ENCODE measurements at regions not wholly inside any gene's neighbourhood (a gene's known extent, or its start where the extent isn't known, plus 50 kb on each side); places are given as distances from the start of the nearest gene placed in this dataset.
A peak's percentile ranks its signal among the peaks of the same experiment; 100 is the strongest.
"Not testable (repeated sequence)": the region's sequence is repeated elsewhere in the genome, so short reads cannot be mapped to it uniquely, and the experiment has no call there.

DNA sequence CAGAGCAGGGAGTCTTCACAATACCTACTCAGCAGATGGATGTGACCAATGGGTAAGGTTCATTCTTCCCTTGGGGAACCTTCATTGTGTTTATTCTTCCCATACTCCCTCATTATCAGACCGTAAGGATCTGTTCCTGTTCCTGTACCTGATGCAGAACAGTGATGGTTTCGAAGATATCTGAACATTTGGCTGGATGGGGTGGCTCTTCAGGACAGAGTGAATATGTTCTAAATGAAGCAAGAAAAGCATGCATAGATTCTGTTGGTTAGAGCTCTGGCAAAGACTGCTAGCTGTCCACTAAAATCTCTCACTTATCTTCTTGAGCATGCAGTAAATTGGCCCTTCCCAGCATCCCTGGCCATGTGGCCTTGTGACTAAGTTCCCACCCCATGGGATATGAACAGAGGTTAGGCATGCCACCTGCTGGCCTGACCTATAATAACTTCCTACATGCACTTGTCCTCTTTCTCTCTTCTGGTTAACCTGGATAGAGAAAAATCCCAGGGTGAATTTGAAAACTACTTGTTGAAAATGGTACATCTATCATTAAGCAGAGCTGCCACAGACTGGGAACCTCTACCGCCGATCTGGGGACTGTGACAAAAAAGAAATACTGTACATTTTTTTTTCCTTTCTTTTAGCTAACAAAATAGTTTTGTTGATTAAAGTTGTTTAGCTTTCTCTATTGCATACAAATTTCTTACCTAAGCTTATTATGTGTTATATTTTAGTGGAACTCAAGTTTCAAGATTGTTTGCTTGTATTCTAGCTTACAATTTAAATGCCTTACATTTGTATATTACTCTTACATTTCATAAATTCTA lies 60.0 kb upstream of the BANK1 start:
- peak; percentile 12 to 38 (median 28) for DNase-seq (ENCODE audit: low read depth in 3 of 3)

DNA sequence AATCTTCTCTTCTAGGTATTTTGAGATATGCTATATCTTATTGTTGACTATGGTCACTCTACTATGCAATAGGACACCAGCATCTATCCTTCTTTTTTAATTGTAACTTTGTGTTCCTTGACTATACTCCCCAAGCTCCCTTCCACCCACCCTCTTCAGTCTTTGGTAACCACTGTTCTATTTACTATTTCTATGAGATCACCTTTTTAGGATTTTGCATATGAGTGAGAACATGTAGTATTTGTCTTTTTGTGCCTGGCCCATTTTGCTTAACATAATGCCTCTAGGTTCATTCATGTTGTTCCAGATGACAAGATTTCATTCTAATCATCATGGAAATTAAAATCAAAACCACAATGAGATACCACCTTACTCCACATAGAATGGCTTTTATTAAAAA lies 63.3 kb upstream of the BANK1 start:
- no peak for DNase-seq (ENCODE audit: low read depth in 3 of 3)

DNA sequence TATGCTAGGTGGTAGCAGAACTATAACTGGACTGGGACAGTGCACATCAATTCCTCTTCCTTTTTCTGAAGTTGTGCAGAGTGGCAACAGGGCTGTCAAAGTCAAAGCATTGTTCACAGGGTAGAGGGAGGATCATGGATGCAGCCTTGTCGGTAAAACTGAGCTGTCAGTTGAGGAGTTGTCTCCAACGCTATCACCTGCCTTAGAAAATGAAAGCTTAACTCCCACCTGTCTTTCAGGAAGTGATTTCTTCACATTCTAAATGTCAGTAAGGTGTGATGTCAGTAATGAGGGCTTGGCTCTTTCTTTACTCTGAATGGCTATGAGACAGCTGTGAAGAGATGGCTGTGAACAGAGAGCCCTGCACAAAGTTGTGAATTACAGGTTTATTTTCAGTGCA lies 66.4 kb upstream of the BANK1 start:
- DNase-seq (ENCODE audit: low read depth in 3 of 3) = no peak

DNA sequence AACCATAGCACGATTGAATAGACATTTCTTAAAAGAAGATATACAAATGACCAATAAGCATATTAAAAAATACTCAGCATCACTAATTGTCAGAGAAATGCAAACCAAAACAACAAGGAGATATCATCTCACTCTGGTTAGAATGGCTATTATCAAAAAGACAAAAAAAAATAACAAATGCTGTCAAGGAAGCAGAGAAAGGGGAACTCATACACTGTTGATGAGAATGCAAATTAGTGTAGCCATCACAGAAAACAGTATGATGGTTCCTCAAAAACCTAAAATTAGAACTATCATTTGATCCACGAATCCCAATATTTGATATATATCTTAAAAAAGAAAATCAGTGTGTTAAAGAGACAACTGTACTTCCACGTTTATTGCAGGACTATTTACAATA lies 71.7 kb upstream of the BANK1 start:
- no peak for DNase-seq (ENCODE audit: low read depth in 3 of 3)

DNA sequence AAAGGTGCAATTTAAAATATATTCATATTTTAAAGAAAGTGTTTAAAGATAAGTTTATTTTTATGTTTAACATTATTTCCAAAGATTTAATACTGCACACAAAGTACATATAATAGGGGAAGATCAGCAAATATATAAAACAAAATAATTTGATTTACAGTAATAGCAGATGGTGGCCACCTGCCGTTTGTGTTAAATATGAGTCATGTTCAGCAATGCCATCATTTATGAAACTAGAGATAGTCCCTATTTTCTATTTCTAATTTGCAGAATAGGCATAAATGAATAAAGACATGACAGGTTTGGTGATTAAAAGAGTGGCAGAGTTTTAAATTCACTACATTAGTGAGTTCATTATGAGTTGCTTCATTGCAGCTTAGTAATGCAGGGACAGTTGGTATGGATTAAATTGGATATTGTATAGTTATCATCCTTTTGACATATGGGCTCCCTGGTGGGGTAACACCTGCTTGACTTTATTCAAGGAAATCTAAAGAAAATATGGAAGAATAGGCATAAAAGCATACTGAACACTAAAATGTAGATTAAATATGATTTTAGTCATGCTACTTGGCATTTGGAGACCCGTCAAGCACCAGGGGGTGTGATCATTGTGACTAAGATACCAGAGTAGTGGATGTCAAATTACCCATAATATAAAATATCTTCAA lies 78.8 kb upstream of the BANK1 start:
- DNase-seq (ENCODE audit: low read depth in 3 of 3) = no peak

DNA sequence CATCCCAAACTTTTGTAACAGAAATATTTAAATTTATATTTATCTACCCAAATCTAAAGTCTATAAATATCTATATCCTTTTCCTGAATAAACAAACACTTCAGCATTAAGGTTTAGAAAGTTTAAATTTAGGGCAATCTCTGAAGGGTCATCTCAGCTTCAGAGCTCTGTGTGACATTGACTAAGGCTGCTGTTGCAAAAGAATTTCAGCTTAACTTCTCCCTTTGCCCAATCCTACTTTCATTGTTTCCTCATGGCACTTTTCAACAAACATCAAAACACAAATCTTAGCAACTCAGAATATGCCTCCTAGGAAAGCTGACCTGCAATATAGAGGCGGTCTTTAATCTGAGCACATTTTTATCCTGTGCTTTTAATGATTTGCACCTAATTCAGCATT lies 79.7 kb upstream of the BANK1 start:
- no peak for DNase-seq (ENCODE audit: low read depth in 3 of 3)

DNA sequence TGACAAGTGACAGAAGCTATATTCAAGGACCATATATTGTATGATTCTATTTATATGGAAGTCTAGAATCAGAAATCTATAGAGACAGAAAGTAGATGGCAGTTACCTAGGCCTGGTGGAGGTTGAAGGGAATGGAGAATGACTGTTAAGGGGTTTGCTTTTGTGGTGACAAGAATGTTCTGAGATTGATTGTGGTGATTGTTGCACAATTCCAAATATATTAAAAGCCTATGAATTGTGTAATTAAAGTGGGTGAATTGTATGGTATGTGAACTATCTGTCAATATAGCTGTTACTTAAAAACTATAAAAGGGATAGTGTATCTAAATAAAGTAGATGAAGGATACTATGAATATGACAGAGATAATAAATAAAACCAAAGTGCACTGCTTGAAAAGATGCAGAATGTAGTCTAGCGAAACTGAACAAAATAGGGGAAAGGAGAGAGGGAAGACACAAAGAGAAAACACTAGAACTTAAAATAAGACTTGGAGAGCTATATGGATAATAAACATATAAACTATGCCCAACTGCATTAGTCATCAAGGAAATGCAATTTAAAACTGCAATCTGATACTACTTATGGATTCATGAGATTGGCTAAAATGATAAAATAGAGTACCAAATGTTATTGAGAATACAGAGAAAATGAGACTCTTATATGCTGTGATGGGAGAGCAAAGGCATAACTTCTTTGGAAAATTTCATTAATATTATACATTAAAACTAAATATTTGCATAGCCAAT lies 82.1 kb upstream of the BANK1 start:
- DNase-seq (ENCODE audit: low read depth in 3 of 3) = no peak

DNA sequence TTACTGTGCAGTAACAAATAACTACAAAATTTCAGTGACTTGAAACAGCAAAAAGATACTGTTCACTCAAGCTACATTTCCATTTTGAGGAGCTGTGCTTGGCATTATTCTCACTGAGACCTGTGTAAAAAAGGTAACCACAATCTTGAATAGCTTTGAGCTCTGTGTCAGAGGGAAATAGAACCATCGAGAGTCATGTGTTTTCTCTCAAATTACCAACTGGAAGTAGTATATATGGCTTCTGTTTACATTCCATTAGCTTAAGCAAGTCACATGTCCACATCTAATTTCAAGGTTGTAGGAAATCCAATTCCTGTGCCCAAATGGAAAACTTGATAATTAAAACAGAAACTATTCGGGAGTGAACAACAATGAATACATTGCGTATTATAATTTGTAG lies 82.9 kb upstream of the BANK1 start:
- DNase-seq (ENCODE audit: low read depth in 3 of 3) = no peak

DNA sequence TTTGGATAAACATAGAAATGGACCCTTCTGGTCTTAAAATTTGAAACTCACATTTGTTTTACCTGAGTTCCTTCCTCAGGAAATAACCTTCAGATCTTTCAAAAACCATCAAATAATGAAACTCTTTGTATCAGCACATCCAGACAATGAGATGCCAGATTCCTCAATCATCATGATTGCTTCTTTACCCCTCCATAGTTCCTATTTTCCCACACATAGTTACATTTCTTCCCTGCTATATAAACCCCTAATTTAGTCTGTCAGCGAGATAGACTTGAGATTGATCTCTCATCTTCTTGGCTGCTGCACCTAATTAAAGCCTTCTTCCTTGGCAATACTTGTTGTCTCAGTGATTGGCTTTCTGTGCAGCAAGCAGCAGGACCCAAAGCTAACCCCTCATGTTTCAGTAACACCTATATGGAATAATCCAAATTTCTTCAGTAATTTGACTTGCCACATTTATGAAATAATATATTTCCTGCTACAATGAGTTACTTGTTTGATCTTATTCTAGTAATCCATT lies 83.9 kb upstream of the BANK1 start:
- no peak for DNase-seq (ENCODE audit: low read depth in 3 of 3)

DNA sequence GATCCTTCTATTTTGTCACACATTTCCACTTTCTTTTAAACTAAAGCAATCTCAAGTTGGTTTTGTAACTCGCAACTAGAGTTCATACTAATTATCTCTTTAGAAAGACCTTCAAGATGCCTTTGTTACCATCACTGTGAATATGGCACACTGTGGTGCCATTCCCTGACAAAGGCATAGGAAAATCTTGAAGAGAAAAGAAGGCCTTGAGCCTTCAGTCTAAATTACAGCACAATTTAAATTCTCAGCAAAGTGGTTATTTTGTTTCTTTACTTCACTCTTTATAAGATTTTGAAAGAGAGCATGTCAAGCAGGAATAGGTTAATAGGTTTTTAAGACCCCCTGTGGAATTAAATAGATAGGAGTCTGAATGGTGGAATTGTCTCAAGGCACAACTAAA lies 89.0 kb upstream of the BANK1 start:
- DNase-seq (ENCODE audit: low read depth in 3 of 3) = no peak

DNA sequence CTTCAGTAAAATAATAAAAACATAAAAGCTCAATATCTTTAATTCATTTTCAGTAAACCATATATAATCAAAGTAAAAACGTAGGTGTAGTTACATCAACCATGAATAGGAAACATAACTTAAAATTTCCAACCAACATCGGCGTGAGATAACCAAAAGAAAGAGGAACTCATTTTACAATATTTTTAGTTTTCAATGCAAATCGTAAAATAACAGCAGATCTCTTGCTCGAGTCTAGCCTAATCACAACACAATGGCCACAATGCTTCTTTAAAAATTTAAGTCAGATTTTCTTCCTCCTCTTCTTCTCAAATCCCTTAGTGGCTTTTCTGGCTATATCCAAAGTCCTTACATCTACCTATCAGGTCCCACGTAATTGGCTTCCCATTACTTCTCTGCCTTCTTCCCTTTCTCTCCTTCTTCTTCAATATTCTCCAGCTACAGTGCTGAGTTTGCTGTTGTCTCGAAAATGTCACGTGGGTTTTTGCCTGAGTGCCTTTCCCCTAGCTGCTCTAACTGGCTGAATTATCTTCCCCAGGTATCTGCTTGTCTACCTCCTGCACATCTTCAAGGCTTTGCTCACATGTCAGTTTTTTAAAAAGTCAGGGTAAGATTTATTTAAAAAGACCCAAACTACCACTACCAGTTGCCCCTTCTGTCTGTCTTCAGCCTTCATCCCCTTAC lies 90.9 kb upstream of the BANK1 start:
- no peak for DNase-seq (ENCODE audit: low read depth in 3 of 3)

DNA sequence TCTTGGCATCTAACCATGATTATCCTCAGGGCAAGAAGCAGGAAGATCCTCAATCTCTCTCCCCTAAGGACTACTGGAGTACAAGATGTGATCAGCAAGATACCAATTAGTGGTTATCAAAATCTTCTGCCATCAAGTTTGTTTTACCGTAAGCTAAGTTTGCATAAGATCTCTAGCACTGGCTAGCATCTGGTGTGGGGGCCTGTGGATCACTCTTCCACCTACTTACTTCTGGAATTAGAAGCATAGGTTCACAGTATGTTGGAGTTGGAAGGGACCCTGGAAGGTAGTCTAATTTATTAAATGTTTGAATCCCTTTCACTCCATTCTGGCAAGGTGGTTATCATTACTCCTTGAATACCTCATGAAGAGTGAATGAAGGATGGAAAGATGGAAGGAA lies 93.3 kb upstream of the BANK1 start:
- DNase-seq (ENCODE audit: low read depth in 3 of 3) = no peak

DNA sequence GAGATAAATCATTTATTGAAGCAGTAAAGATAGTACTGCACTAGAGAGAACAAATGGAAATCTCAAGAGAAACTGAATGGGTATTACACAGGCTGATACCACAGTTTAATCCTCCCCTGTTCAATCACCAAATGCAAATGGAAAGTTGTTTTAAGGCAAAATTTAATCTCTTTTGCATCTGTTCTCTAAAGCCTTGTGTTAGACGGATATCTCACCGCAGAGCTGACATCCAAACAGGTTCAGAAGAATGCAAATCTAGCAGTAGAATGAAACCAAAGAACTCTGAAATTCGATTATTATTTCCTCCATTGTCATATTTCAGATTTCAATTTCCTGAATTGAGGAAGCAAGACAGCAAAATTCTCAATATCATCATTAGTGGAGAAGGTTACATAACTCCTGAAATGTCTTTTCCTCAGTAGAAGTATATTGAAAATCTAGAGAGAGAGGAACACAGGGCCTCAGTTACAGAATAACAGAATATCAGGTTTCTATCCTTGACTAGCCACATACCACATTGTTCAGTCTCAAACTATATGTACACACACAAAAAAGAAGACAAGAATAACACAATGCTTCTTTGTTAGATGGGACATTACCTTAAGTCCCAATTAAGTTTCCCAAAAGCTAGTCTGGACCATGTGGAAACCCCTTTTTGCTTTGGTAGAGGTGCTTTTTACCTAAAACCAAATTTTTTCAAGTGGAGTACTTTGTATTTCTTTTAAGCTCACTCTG lies 94.1 kb upstream of the BANK1 start:
- no peak for DNase-seq (ENCODE audit: low read depth in 3 of 3)

DNA sequence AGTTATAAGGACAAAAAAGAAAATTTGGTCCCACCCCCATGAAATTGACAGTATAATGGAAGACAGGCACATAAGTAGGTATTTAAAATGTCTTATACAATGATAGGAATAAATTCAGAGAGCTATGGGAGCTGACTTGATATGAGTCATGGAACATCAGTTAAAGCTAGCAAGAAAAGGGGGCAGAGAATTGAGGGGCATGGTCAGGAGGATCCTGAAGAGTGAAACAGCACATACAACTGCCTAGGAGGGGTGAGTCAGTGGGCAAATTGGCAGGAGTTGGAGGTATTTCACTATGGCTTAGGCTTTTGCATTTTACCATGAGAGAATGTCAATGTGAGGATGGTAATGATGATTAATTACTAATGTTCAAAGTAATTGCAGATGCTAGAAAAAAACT lies 95.4 kb upstream of the BANK1 start:
- no peak for DNase-seq (ENCODE audit: low read depth in 3 of 3)

DNA sequence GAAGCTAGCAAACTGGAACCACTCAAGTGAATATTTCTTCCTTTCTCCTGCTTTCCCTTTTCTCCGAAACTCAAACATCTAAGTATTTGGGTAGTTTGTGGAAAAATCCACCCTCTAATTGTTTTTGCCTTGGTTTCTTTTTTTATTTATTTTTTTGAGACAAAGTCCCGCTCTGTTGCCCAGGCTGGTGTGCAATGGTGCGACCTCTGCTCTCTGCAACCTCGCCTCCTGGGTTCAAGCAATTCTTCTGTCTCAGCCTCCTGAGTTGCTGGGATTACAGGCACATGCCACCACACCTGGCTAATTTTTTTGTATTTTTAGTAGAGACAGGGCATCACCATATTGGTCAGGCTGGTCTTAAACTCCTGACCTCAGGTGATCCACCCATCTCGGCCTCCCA lies 96.1 kb upstream of the BANK1 start:
- DNase-seq (ENCODE audit: low read depth in 3 of 3) = not testable (repeated sequence)

DNA sequence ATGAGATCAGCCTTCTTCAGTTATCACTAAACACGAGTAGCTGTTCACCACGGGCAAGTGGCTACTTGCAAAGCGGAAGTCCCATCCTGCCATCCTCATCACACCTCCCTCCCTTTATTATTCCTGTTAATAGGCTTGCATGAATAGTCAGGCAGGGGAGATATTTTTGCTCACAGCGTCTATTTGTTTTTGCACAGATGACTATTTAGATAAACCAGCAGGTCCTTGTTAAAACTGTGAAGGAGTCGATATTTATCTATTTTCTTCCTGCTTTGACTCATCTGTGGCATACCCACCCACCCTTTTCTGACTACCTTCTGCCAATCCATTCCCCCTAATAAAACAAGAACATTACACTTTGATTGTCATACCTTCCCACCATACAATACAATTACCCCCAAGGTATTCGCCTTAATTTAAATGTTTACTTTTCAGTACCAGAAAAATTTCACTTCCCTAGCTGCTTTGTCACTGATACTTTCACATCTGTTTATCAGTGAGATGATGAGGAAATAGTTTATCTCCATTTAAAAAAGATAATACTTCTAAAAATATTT lies 96.6 kb upstream of the BANK1 start:
- DNase-seq (ENCODE audit: low read depth in 3 of 3) = no peak

DNA sequence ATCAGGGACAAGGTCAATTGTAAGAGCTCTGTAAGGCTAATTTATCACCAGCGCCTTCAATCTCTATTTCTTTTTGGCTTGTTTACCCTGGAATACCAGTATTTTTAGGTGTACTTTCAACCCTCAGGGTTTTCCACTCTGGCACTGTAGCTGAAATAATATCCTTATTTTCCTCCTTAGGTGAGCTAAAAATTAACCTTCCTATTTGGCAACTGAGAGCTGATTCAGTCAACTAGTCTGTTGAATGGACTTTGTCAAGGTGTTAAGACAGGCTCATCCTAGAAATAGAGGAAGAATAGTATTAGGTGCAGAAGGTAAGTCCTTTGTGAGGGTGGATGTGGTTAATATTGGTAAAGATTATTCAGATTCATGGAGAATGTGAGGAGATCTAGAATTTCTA lies 101.3 kb upstream of the BANK1 start:
- no peak for DNase-seq (ENCODE audit: low read depth in 3 of 3)

DNA sequence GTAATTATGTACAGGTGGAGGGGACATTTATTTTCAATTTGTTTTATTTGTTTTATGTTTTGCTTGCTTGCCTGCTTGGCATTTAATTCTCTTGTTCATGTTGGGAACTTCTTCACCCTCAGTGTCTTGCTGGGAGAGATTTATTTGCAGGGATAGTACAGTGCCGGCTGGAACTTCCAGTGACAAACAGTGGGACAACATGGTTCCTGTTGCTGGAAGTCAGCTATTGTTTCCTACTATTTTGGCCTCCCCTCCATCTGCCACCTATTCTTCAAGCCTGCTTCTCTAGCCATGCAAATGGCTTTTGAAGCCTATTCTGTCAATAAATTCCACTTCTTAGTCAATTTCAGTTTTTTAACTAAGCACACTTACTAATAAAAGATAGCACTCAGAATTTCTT lies 105.4 kb upstream of the BANK1 start:
- DNase-seq (ENCODE audit: low read depth in 3 of 3) = no peak

DNA sequence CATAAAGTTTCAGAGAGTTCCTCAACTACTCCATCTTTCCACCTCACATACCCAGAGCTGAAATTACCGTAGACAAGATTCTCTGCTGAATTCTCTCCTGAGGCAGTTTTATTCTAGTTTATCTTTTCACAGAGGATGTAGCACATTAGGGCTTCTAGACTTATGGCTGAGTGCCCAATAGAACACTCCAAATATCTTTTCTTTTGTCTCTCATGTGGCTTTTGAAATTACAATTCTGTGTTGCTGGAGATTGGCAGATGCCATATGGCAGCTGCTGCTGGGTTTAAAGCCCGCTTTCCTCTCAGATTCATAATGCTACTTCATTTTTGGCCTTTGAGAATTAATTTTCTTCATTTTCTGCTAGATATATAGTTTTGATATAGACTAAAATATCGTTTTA lies 107.6 kb upstream of the BANK1 start:
- no peak for DNase-seq (ENCODE audit: low read depth in 3 of 3)

DNA sequence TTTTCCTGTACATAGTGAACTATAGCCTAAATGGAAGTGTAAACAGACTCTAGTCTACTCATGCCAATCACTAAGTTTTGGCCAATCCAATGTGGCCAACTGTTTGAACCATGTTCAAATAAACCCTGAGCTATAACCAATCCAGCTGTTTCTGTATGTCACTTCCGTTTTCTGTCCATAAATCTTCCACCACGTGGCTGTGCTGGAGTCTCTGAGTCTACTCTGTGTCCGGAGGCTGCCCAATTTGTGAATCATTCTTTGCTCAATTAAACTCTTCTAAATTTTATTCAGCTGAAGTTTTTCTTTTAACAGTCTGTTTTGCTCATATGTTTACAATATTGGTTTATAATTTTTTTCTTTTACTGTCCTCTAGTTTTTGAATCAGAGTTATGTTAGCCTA lies 112.3 kb upstream of the BANK1 start:
- no peak for DNase-seq (ENCODE audit: low read depth in 3 of 3)

DNA sequence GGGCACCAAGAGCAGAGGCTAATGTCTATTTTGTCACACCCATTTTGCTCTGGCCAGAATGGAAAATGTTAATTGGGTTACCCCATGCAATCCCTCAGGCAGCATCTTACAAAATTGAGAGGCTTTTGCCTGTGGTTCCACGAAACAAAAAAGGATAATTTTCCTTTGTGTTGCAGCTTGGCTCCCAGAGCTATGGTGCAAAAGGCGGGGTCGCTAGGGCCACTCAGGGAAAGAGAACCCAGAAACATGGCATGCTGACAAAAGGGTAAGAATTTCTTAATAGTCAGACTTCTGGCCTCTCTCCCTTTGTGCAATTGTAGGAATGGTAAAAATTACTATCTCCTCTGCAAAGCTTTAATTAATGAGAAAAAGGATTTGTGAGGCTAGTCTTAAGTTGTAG lies 119.6 kb upstream of the BANK1 start:
- DNase-seq (ENCODE audit: low read depth in 3 of 3) = no peak
